Activated naive CD8-positive, alpha-beta T cell (primary cell): ENCODE measurements at regions not wholly inside any gene's neighbourhood (a gene's known extent, or its start where the extent isn't known, plus 50 kb on each side); places are given as distances from the start of the nearest gene placed in this dataset.

Experiments used
- H3K27ac Mint-ChIP-seq: one replicate; pipeline ENCODE4 v1.8.0; 2021; ENCODE audit warnings: mixed read lengths
- H3K27me3 Mint-ChIP-seq: one replicate; pipeline ENCODE4 v1.8.0; 2021; ENCODE audit warnings: mixed read lengths
- H3K36me3 Mint-ChIP-seq: one replicate; pipeline ENCODE4 v1.8.0; 2021; ENCODE audit warnings: mixed read lengths
- H3K4me1 Mint-ChIP-seq: one replicate; pipeline ENCODE4 v1.8.0; 2021; ENCODE audit warnings: low read depth, mixed read lengths
- H3K4me3 Mint-ChIP-seq: one replicate; pipeline ENCODE4 v1.8.0; 2021; ENCODE audit warnings: mild to moderate bottlenecking, mixed read lengths
- H3K9me3 Mint-ChIP-seq: one replicate; pipeline ENCODE4 v1.8.0; 2021; ENCODE audit warnings: low read depth, mixed read lengths

DNA sequence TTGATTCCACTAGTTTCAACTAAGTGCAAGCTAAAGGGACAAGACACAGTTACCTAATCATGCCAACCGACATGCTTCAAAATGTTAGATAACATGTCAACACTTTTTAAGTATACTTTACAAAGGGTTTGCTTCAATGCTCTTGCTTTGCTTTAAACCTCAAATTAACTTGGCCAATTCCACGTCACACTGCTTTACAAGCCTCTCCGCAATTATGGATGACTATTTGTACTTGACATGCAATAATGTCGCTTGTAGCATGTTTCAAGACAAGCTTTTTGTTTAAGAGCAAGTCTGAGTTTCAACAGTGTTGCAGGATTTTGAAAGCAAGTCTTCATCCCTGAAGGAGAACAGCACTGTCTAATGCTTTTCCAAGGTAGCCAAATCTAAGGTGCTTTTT is 86.9 kb downstream of the CNTN3 start:
- Mint-ChIP-seq H3K4me3 (no peak overlapping the region), H3K27ac (no peak overlapping the region), H3K9me3 (peaks cover 16% of the 10 kb centered on the region), H3K27me3 (no peaks in the 10 kb centered on the region), H3K36me3 (no peaks in the 10 kb centered on the region), H3K4me1 (no peaks in the 10 kb centered on the region)

- no peak overlapping the region for H3K27ac Mint-ChIP-seq
- H3K4me3 Mint-ChIP-seq = no peak overlapping the region
- H3K4me1 Mint-ChIP-seq = no peaks in the 10 kb centered on the region
- no peaks in the 10 kb centered on the region for H3K36me3 Mint-ChIP-seq
- no peaks in the 10 kb centered on the region for H3K27me3 Mint-ChIP-seq
- no peaks in the 10 kb centered on the region for H3K9me3 Mint-ChIP-seq
Measured at GRCh38 chr3:74523811-74524210, 90.6 kb downstream of the CNTN3 start.

DNA sequence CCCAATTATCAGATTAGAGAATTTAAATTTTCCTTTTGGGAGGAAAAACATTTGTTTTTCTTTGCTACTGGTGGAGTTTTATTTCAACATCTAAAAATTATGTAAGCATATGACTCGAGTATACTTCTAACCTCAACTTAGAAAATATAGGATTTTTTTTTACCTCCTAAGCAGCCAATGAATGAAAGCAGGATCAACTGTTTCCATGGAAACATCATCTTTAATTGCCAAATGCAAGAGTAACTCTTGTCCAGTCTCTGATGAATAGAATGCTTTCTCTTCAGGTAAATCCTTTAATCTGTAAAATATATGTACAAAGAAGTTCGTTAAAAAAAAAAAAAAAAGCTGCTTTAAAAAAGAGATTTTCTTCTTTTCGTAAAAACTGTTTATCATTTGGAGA is 93.6 kb downstream of the CNTN3 start:
- H3K36me3 Mint-ChIP-seq = no peaks in the 10 kb centered on the region
- no peaks in the 10 kb centered on the region for H3K4me1 Mint-ChIP-seq
- no peaks in the 10 kb centered on the region for H3K27me3 Mint-ChIP-seq
- no peak overlapping the region for H3K4me3 Mint-ChIP-seq
- H3K9me3 Mint-ChIP-seq = peaks cover 13% of the 10 kb centered on the region
- no peak overlapping the region for H3K27ac Mint-ChIP-seq

- Mint-ChIP-seq H3K27me3 (no peaks in the 10 kb centered on the region), H3K9me3 (peaks cover 15% of the 10 kb centered on the region), H3K36me3 (no peaks in the 10 kb centered on the region), H3K27ac (no peak overlapping the region), H3K4me1 (no peaks in the 10 kb centered on the region), H3K4me3 (no peak overlapping the region)
Measured at GRCh38 chr3:74518610-74519009, 95.8 kb downstream of the CNTN3 start.

DNA sequence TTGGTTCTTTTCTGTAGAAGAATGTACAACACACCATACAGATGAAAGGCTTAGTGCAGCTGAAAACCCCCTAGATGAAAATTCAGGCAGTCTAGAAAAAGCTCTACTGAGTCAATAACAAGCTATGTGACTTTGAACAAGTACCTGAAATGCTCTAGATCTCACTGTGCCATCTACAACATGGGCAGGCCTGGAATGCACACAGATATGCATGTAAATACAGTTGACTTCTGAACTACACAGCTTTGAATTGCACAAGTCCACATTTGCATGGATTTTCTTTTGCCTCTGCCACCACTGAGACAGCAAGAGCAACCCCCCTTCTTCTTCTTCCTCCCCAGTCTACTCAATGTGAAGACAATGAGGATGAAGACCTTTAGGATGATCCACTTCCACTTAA is 98.4 kb downstream of the CNTN3 start:
- Mint-ChIP-seq H3K4me1 (no peaks in the 10 kb centered on the region), H3K27ac (no peak overlapping the region), H3K4me3 (no peak overlapping the region), H3K36me3 (no peaks in the 10 kb centered on the region), H3K9me3 (peaks cover 15% of the 10 kb centered on the region), H3K27me3 (no peaks in the 10 kb centered on the region)

DNA sequence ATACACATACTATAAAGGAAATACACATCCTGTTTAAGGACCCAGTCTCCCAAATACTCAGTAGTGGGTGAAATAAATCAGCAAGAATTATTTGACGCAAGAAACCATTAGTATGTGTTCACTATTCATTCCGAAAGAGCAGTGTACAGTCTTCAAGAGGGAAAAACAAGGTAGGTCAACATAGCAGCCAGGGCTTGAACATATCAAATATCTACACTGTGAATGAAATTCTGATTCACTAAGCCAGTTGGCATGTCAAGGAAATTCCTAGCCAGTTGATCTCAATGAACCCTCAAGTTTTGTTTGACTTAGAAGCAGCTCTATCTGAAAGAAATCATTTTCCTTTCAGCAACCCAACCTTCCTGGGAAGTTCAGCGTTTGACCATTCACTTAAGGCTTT is 99.0 kb downstream of the CNTN3 start:
- no peak overlapping the region for H3K4me3 Mint-ChIP-seq
- no peaks in the 10 kb centered on the region for H3K27me3 Mint-ChIP-seq
- H3K36me3 Mint-ChIP-seq = no peaks in the 10 kb centered on the region
- no peak overlapping the region for H3K27ac Mint-ChIP-seq
- peaks cover 15% of the 10 kb centered on the region for H3K9me3 Mint-ChIP-seq
- H3K4me1 Mint-ChIP-seq = no peaks in the 10 kb centered on the region

DNA sequence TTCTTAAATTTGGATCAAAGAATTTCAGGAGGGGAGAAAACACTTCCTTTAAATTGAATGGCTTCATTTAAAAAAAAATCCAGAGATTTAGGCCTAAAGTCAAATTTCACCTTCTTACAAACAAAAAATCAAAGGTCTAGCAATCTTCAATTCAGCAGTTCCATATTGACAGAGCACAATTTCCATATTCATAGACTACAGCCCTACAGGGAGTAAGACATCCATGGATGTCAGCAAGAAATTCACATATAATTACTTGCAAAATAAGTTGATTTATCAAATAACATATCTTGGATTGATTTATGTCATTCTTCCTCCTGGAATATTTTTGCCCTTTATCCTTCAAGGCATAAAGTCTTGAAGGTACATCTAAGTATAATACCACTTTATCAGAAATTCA is 103.4 kb downstream of the CNTN3 start:
- H3K27me3 Mint-ChIP-seq = no peaks in the 10 kb centered on the region
- no peak overlapping the region for H3K27ac Mint-ChIP-seq
- H3K4me1 Mint-ChIP-seq = no peaks in the 10 kb centered on the region
- no peaks in the 10 kb centered on the region for H3K36me3 Mint-ChIP-seq
- no peak overlapping the region for H3K4me3 Mint-ChIP-seq
- H3K9me3 Mint-ChIP-seq = peaks cover 4% of the 10 kb centered on the region

DNA sequence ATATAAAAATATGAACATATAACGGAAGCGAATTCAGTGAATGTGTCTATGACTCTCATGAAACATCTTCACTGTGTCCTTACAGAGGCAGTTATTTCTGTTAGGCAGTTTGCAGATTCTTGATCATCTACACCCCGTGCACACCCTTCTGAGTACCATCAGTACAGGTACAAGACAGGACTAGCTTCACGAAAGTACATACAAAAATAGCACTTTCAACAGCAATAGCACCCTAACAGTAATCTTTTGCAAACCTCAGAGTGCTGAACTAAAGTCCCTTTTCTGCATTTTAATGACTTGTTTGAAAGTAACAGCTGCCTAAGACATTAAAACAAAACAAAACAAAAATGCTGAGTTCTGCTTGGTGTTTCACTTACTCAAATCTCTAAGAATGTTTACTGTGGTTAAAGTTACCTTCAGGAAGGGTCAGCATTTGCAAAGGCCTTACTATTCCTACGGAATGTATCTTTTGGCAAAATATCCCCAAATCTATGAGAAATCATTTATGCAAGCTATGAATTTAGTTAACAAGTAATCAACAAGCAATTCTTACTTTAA is 104.1 kb downstream of the CNTN3 start:
- no peaks in the 10 kb centered on the region for H3K36me3 Mint-ChIP-seq
- no peaks in the 10 kb centered on the region for H3K4me1 Mint-ChIP-seq
- H3K9me3 Mint-ChIP-seq = no peaks in the 10 kb centered on the region
- no peaks in the 10 kb centered on the region for H3K27me3 Mint-ChIP-seq
- no peak overlapping the region for H3K27ac Mint-ChIP-seq
- H3K4me3 Mint-ChIP-seq = no peak overlapping the region

GRCh38 chr3:74507691-74508090 is 106.8 kb downstream of the CNTN3 start:
- no peak overlapping the region for H3K27ac Mint-ChIP-seq
- H3K36me3 Mint-ChIP-seq = no peaks in the 10 kb centered on the region
- no peaks in the 10 kb centered on the region for H3K9me3 Mint-ChIP-seq
- H3K27me3 Mint-ChIP-seq = no peaks in the 10 kb centered on the region
- no peak overlapping the region for H3K4me3 Mint-ChIP-seq
- H3K4me1 Mint-ChIP-seq = no peaks in the 10 kb centered on the region

- H3K4me1 Mint-ChIP-seq = no peaks in the 10 kb centered on the region
Measured at GRCh38 chr3:74506246-74506645, 108.2 kb downstream of the CNTN3 start.

GRCh38 chr3:74501007-74501406 is 113.5 kb downstream of the CNTN3 start:
- no peak overlapping the region for H3K4me3 Mint-ChIP-seq
- H3K4me1 Mint-ChIP-seq = no peaks in the 10 kb centered on the region
- no peak overlapping the region for H3K27ac Mint-ChIP-seq
- H3K36me3 Mint-ChIP-seq = no peaks in the 10 kb centered on the region
- H3K9me3 Mint-ChIP-seq = peaks cover 5% of the 10 kb centered on the region
- H3K27me3 Mint-ChIP-seq = no peaks in the 10 kb centered on the region

More at GRCh38 chr3:74506246-74506645, 108.2 kb downstream of the CNTN3 start:
- no peak overlapping the region for H3K27ac Mint-ChIP-seq
- H3K27me3 Mint-ChIP-seq = no peaks in the 10 kb centered on the region
- no peaks in the 10 kb centered on the region for H3K36me3 Mint-ChIP-seq
- no peak overlapping the region for H3K4me3 Mint-ChIP-seq
- no peaks in the 10 kb centered on the region for H3K9me3 Mint-ChIP-seq

DNA sequence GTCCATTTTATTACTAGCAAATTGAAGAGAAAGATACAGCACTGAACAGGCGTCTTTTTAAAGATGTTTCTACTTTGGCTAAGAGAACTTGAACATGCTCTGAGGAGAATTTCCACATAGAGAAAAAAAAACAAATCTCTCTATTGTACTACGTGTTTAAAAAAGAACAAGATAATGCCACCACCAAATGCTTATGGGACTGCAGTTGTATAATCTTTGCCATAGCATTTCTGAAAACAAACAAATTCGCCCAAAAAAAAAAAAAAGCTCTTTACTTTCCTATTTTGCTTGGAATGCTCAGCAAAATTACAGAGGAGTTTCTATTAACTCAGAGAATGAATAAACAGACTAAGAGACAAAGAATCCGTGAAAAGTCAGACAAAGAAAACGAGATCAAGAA is 114.2 kb downstream of the CNTN3 start:
- H3K9me3 Mint-ChIP-seq = peaks cover 8% of the 10 kb centered on the region
- no peaks in the 10 kb centered on the region for H3K4me1 Mint-ChIP-seq
- H3K36me3 Mint-ChIP-seq = no peaks in the 10 kb centered on the region

DNA sequence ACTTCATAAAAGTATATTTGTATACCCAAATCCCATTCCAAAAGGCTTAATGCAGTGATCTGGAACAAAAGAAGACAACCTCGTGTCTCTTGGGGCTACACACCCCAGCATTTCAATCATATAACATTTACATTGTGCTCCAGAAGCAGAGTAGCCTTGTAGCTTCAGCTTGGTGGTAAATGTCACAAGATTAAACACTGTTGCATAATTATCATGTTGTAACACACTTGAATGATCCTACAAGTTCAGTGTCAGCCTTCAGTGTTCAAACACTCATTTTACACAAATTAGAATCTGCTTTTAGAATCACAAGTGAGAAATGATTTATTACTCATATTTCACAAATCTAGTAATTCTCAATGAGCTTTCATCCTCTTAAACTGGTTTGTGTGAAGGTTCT is 122.6 kb downstream of the CNTN3 start:
- no peak overlapping the region for H3K4me3 Mint-ChIP-seq
- peaks cover 8% of the 10 kb centered on the region for H3K9me3 Mint-ChIP-seq
- no peaks in the 10 kb centered on the region for H3K4me1 Mint-ChIP-seq
- H3K27ac Mint-ChIP-seq = no peak overlapping the region
- H3K36me3 Mint-ChIP-seq = no peaks in the 10 kb centered on the region
- H3K27me3 Mint-ChIP-seq = no peaks in the 10 kb centered on the region

More for the DNA sequence above, 114.2 kb downstream of the CNTN3 start:
- no peak overlapping the region for H3K27ac Mint-ChIP-seq
- no peak overlapping the region for H3K4me3 Mint-ChIP-seq
- no peaks in the 10 kb centered on the region for H3K27me3 Mint-ChIP-seq

DNA sequence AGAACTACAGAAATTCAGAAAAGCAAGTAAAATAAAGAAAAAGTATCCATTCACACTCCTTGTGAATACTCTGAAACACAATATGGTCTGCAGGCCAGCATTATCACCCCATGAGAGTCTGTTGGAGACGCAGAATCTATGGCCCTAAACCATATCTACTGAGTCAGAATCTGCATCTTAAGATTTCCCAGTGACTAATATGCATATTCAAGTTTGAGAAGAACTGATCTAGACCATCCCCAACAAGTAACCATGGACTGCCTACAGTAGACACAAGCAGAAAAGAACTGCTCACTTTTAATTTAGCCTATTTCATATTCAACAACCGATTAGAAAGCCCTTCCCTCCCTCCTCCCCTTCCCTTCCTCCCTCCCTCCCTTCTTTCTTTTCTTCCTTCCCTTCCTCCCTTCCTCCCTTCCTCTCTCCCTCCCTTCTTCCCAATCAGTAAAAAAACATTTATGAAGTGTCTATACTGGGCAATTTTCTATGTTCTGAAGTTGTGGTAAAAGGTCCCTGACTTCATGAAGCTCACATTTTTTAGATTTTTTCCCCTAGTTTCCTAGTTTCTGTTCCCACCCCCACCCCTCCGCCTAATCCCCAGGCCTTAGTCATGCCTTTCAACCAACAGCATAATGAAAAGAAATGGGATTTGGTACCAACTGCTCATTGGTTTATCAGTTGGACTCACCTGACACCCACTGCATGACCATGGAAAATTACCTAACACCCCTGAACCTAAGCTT is 125.2 kb downstream of the CNTN3 start:
- H3K4me1 Mint-ChIP-seq = no peaks in the 10 kb centered on the region
- no peaks in the 10 kb centered on the region for H3K36me3 Mint-ChIP-seq
- no peak overlapping the region for H3K4me3 Mint-ChIP-seq
- H3K27me3 Mint-ChIP-seq = no peaks in the 10 kb centered on the region
- no peak overlapping the region for H3K27ac Mint-ChIP-seq
- peaks cover 9% of the 10 kb centered on the region for H3K9me3 Mint-ChIP-seq

GRCh38 chr3:74479915-74480314 is 134.5 kb downstream of the CNTN3 start:
- Mint-ChIP-seq H3K9me3 (peaks cover 15% of the 10 kb centered on the region), H3K27ac (no peak overlapping the region), H3K36me3 (no peaks in the 10 kb centered on the region), H3K27me3 (no peaks in the 10 kb centered on the region), H3K4me3 (no peak overlapping the region), H3K4me1 (no peaks in the 10 kb centered on the region)

- H3K27me3 Mint-ChIP-seq = no peaks in the 10 kb centered on the region
- peaks cover 35% of the 10 kb centered on the region for H3K9me3 Mint-ChIP-seq
- H3K4me1 Mint-ChIP-seq = no peaks in the 10 kb centered on the region
- no peak overlapping the region for H3K27ac Mint-ChIP-seq
- H3K4me3 Mint-ChIP-seq = no peak overlapping the region
- H3K36me3 Mint-ChIP-seq = no peaks in the 10 kb centered on the region
Measured at GRCh38 chr3:74470313-74470712, 144.1 kb downstream of the CNTN3 start.
